ENCODE measurements at regions not wholly inside any gene's neighbourhood (a gene's known extent, or its start where the extent isn't known, plus 50 kb on each side); places are given as distances from the start of the nearest gene placed in this dataset.

- no peaks in the 10 kb centered on the region for H3K9me2 ChIP-seq (replicated peaks; ENCODE audit: control insufficient read depth, low read length)
- H3K4me2 ChIP-seq (ENCODE audit: low read length), result peak overlapping the region; percentile 44
- TF ChIP-seq CTCF (IDR thresholded peaks at IDR 0.05; ENCODE audit: low read depth, low read length, poor library complexity, severe bottlenecking) (no peak), EZH2phosphoT487 (IDR thresholded peaks at IDR 0.05; ENCODE audit: borderline replicate concordance, low read length) (no peak)
Observed at GRCh38 chr18:22789600-22789999, 143.5 kb upstream of the RBBP8 start.

GRCh38 chr18:22790545-22791309 is 142.4 kb upstream of the RBBP8 start:
- Histone ChIP-seq H3K27me3 (ENCODE audit: control insufficient read depth, low read length) (no peaks in the 10 kb centered on the region), H3K9me2 (replicated peaks; ENCODE audit: control insufficient read depth, low read length) (no peaks in the 10 kb centered on the region), H3K36me3 (ENCODE audit: control insufficient read depth, low read length) (no peaks in the 10 kb centered on the region), H3F3A (ENCODE audit: control insufficient read depth, insufficient read depth) (no peaks in the 10 kb centered on the region), H4K20me1 (ENCODE audit: control insufficient read depth, insufficient read depth, low read depth, low read length) (no peaks in the 10 kb centered on the region), H3K9me3 (ENCODE audit: control insufficient read depth, insufficient read depth, low read length) (no peaks in the 10 kb centered on the region), H3K4me1 (ENCODE audit: control insufficient read depth, low read length) (peaks cover 29% of the 10 kb centered on the region), H3K27ac (ENCODE audit: low read depth, low read length) (no peak overlapping the region), H3K79me2 (ENCODE audit: control insufficient read depth, low read length) (no peaks in the 10 kb centered on the region), H3K4me3 (ENCODE audit: low read length) (no peak overlapping the region), H3K4me2 (ENCODE audit: low read length) (peak overlapping the region; percentile 5)
- no peak for TF ChIP-seq CTCF (IDR thresholded peaks at IDR 0.05; ENCODE audit: low read depth, low read length, poor library complexity, severe bottlenecking)
- TF ChIP-seq EZH2phosphoT487 (IDR thresholded peaks at IDR 0.05; ENCODE audit: borderline replicate concordance, low read length), result no peak

More at GRCh38 chr18:22789600-22789999, 143.5 kb upstream of the RBBP8 start:
- Histone ChIP-seq H3K27me3 (ENCODE audit: control insufficient read depth, low read length) (no peaks in the 10 kb centered on the region), H3K27ac (ENCODE audit: low read depth, low read length) (no peak overlapping the region), H3K9me3 (ENCODE audit: control insufficient read depth, insufficient read depth, low read length) (no peaks in the 10 kb centered on the region), H3K4me3 (ENCODE audit: low read length) (no peak overlapping the region), H3K4me1 (ENCODE audit: control insufficient read depth, low read length) (peaks cover 29% of the 10 kb centered on the region), H3K79me2 (ENCODE audit: control insufficient read depth, low read length) (no peaks in the 10 kb centered on the region), H3K36me3 (ENCODE audit: control insufficient read depth, low read length) (no peaks in the 10 kb centered on the region), H3F3A (ENCODE audit: control insufficient read depth, insufficient read depth) (no peaks in the 10 kb centered on the region), H4K20me1 (ENCODE audit: control insufficient read depth, insufficient read depth, low read depth, low read length) (no peaks in the 10 kb centered on the region)

GRCh38 chr18:22791310-22791610 is 141.9 kb upstream of the RBBP8 start:
- H3F3A ChIP-seq (ENCODE audit: control insufficient read depth, insufficient read depth), result no peaks in the 10 kb centered on the region
- H3K4me3 ChIP-seq (ENCODE audit: low read length), result no peak overlapping the region
- no peaks in the 10 kb centered on the region for H3K9me2 ChIP-seq (replicated peaks; ENCODE audit: control insufficient read depth, low read length)
- H3K36me3 ChIP-seq (ENCODE audit: control insufficient read depth, low read length), result no peaks in the 10 kb centered on the region
- H3K27ac ChIP-seq (ENCODE audit: low read depth, low read length), result no peak overlapping the region
- no peaks in the 10 kb centered on the region for H4K20me1 ChIP-seq (ENCODE audit: control insufficient read depth, insufficient read depth, low read depth, low read length)
- no peaks in the 10 kb centered on the region for H3K27me3 ChIP-seq (ENCODE audit: control insufficient read depth, low read length)
- H3K4me2 ChIP-seq (ENCODE audit: low read length), result peak overlapping the region; percentile 5; the same call in 1 of the 2 replicates
- peaks cover 34% of the 10 kb centered on the region for H3K4me1 ChIP-seq (ENCODE audit: control insufficient read depth, low read length)
- no peaks in the 10 kb centered on the region for H3K79me2 ChIP-seq (ENCODE audit: control insufficient read depth, low read length)
- H3K9me3 ChIP-seq (ENCODE audit: control insufficient read depth, insufficient read depth, low read length), result no peaks in the 10 kb centered on the region
- TF ChIP-seq CTCF (IDR thresholded peaks at IDR 0.05; ENCODE audit: low read depth, low read length, poor library complexity, severe bottlenecking), result no peak
- TF ChIP-seq EZH2phosphoT487 (IDR thresholded peaks at IDR 0.05; ENCODE audit: borderline replicate concordance, low read length), result no peak

All from DOHH2 (cell line).